ENCODE measurements at regions not wholly inside any gene's neighbourhood (a gene's known extent, or its start where the extent isn't known, plus 50 kb on each side); places are given as distances from the start of the nearest gene placed in this dataset.

- DNase-seq = no peak
Observed at GRCh38 chr15:80308002-80308401, 56.0 kb upstream of the CTXND1 start.

GRCh38 chr15:80309769-80310384 lies 57.9 kb upstream of the CTXND1 start:
- peak in 1 of 2 experiments; percentile 14 for DNase-seq

- no peak for DNase-seq
Observed at GRCh38 chr15:80310776-80311175, 58.8 kb upstream of the CTXND1 start.

GRCh38 chr15:80315289-80315987 lies 63.4 kb upstream of the CTXND1 start:
- DNase-seq = no peak

GRCh38 chr15:80317389-80318182 lies 65.6 kb upstream of the CTXND1 start:
- DNase-seq = no peak

- DNase-seq = no peak
Observed at GRCh38 chr15:80321853-80322252, 69.8 kb upstream of the CTXND1 start.

GRCh38 chr15:80323285-80323684 lies 71.3 kb upstream of the CTXND1 start:
- no peak for DNase-seq

GRCh38 chr15:80324545-80325080 lies 72.6 kb upstream of the CTXND1 start:
- DNase-seq = no peak

- no peak for DNase-seq
Observed at GRCh38 chr15:80325206-80325605, 73.2 kb upstream of the CTXND1 start.

GRCh38 chr15:80326270-80326669 lies 74.3 kb upstream of the CTXND1 start:
- no peak for DNase-seq

- DNase-seq = no peak
Observed at GRCh38 chr15:80328496-80328895, 75.7 kb upstream of the ARNT2 start.

- no peak for DNase-seq
Observed at GRCh38 chr15:80331886-80332406, 72.2 kb upstream of the ARNT2 start.

GRCh38 chr15:80333261-80333660 lies 70.9 kb upstream of the ARNT2 start:
- no peak for DNase-seq

GRCh38 chr15:80334521-80334920 lies 69.7 kb upstream of the ARNT2 start:
- DNase-seq = no peak

- no peak for DNase-seq
Observed at GRCh38 chr15:80339601-80340000, 64.6 kb upstream of the ARNT2 start.

- DNase-seq = no peak
Observed at GRCh38 chr15:80342148-80342547, 62.0 kb upstream of the ARNT2 start.

GRCh38 chr15:80343554-80343992 lies 60.6 kb upstream of the ARNT2 start:
- no peak for DNase-seq

- DNase-seq = no peak
Observed at GRCh38 chr15:80350941-80351610, 53.1 kb upstream of the ARNT2 start.
